Left lung (tissue), 4 donors: ENCODE measurements at regions not wholly inside any gene's neighbourhood (a gene's known extent, or its start where the extent isn't known, plus 50 kb on each side); places are given as distances from the start of the nearest gene placed in this dataset.
A peak's percentile ranks its signal among the peaks of the same experiment; 100 is the strongest.

Source experiments
- ATAC-seq: fragments of 200-7000 bp; cut with Tn5 transposase; one replicate; pipeline ENCODE4 v1.9.1; 2020; ENCODE audit warnings: moderate library complexity
- DNase-seq, 4 donors: peaks; one replicate each; pipeline ENCODE4 v3.0.0-alpha.2; 2013 to 2020
- H3K27ac ChIP-seq, 2 donors: fragments of 200-600 bp; sonication (generic) in 1 of 2; one replicate each; pipeline versions ENCODE4 v1.5.0 to v1.8.0; 2020 to 2021
- H3K27me3 ChIP-seq, 2 donors: fragments of 200-600 bp; sonication (generic) in 1 of 2; one replicate each; pipeline versions ENCODE4 v1.5.0 to v1.8.0; 2020 to 2021
- H3K36me3 ChIP-seq, 2 donors: fragments of 200-600 bp; sonication (generic) in 1 of 2; one replicate each; pipeline versions ENCODE4 v1.5.0 to v1.8.0; 2020 to 2021
- H3K4me1 ChIP-seq, 2 donors: fragments of 200-600 bp; one replicate each; pipeline ENCODE4 v1.8.0; 2021
- H3K4me3 ChIP-seq, 2 donors: fragments of 200-600 bp; sonication (generic) in 1 of 2; one replicate each; pipeline versions ENCODE4 v1.5.0 to v1.8.0; 2020 to 2021; ENCODE audit warnings: mild to moderate bottlenecking in 1 of 2
- H3K9me3 ChIP-seq, 2 donors: fragments of 200-600 bp; sonication (generic) in 1 of 2; one replicate each; pipeline versions ENCODE4 v1.5.0 to v1.8.0; 2020 to 2021
- CTCF ChIP-seq, 2 donors: fragments of 200-600 bp; sonication (generic) in 1 of 2; IDR thresholded peaks; one replicate each; pipeline versions ENCODE4 v1.5.0 to v1.8.0; 2021; ENCODE audit warnings: antibody characterized with exemption in 2 of 2
- intact Hi-C, 2 donors: fragments of 100-400 bp; cut with DNase I; formaldehyde crosslinking; loops; one replicate each; pipeline versions ENCODE4 v1.11.2 to v1.14.2; 2022
- donor health status: DM: no; HTN: yes; CAD: no.
- donor health status: DM: no; HTN: no; CAD: no.

GRCh38 chr2:9110346-9110884, 96.2 kb upstream of the ASAP2 start:
- no peaks in the 10 kb centered on the region for H3K27me3 ChIP-seq
- no peaks in the 10 kb centered on the region for H3K9me3 ChIP-seq
- intact Hi-C loops = no loop called here
- H3K36me3 ChIP-seq = no peaks in the 10 kb centered on the region
- DNase-seq (no peak), ATAC-seq (no peak)
- H3K27ac ChIP-seq = no peak overlapping the region
- peaks cover 12 to 15% of the 10 kb centered on the region in 2 donors for H3K4me1 ChIP-seq
- no peak overlapping the region for H3K4me3 ChIP-seq
- TF ChIP-seq CTCF (IDR thresholded peaks at IDR 0.05) = no peak

- H3K4me3 ChIP-seq = no peak overlapping the region
- intact Hi-C loops = no loop called here
- H3K9me3 ChIP-seq = no peaks in the 10 kb centered on the region
- H3K36me3 ChIP-seq = no peaks in the 10 kb centered on the region
- H3K27me3 ChIP-seq = no peaks in the 10 kb centered on the region
- H3K27ac ChIP-seq = no peak overlapping the region
- TF ChIP-seq CTCF (IDR thresholded peaks at IDR 0.05) = no peak
- no peak for ATAC-seq
- H3K4me1 ChIP-seq = peaks cover 12 to 15% of the 10 kb centered on the region in 2 donors
- DNase-seq = no peak
Measured at GRCh38 chr2:9109871-9110270, 96.7 kb upstream of the ASAP2 start.

- Histone ChIP-seq H3K9me3 (no peaks in the 10 kb centered on the region), H3K4me3 (no peak overlapping the region), H3K27ac (peak overlapping the region; percentile 39 to 50), H3K4me1 (peaks cover 12 to 15% of the 10 kb centered on the region in 2 donors), H3K27me3 (no peaks in the 10 kb centered on the region), H3K36me3 (no peaks in the 10 kb centered on the region)
- DNase-seq (no peak), ATAC-seq (peak; percentile 6)
- intact Hi-C loops = no loop called here
- no peak for TF ChIP-seq CTCF (IDR thresholded peaks at IDR 0.05)
Measured at GRCh38 chr2:9108210-9108967, 98.2 kb upstream of the ASAP2 start.

GRCh38 chr2:9107168-9108025, 99.2 kb upstream of the ASAP2 start:
- intact Hi-C loops = no loop called here
- peak overlapping the region; percentile 39 to 50 for H3K27ac ChIP-seq
- H3K9me3 ChIP-seq = no peaks in the 10 kb centered on the region
- ATAC-seq (peak; percentile 82), DNase-seq (peak in 2 of 4 donors; percentile 79 to 84)
- no peaks in the 10 kb centered on the region for H3K36me3 ChIP-seq
- H3K27me3 ChIP-seq = no peaks in the 10 kb centered on the region
- peaks cover 12 to 15% of the 10 kb centered on the region in 2 donors for H3K4me1 ChIP-seq
- no peak for TF ChIP-seq CTCF (IDR thresholded peaks at IDR 0.05)
- H3K4me3 ChIP-seq = no peak overlapping the region
